SK-N-SH treated with all-trans-retinoic acid at 6 μM for 48 hours (cell line): ENCODE measurements at regions not wholly inside any gene's neighbourhood (a gene's known extent, or its start where the extent isn't known, plus 50 kb on each side); places are given as distances from the start of the nearest gene placed in this dataset.

ENCODE experiments used
- CREB5 ChIP-seq: fragments of 250-450 bp; sonication (Bioruptor Pico); IDR thresholded peaks from 2 replicates; pipeline ENCODE4 v1.5.1; 2020; ENCODE audit warnings: low read depth, mild to moderate bottlenecking, moderate library complexity
- OSR1 ChIP-seq: fragments of 250-450 bp; sonication (Bioruptor Pico); IDR thresholded peaks from 2 replicates; pipeline ENCODE4 v1.8.0; 2022; ENCODE audit warnings: moderate library complexity, mild to moderate bottlenecking, inconsistent platforms
- PATZ1 ChIP-seq: fragments of 250-450 bp; sonication (Bioruptor Pico); IDR thresholded peaks from 2 replicates; pipeline ENCODE4 v1.8.0; 2020; ENCODE audit warnings: mild to moderate bottlenecking, moderate library complexity, borderline replicate concordance
- PPARA ChIP-seq: fragments of 250-450 bp; sonication (Bioruptor Pico); IDR thresholded peaks from 2 replicates; pipeline ENCODE4 v1.5.0; 2020; ENCODE audit warnings: mild to moderate bottlenecking, borderline replicate concordance
- ZNF8 ChIP-seq: fragments of 450-650 bp; formaldehyde crosslinking; IDR thresholded peaks from 2 replicates; pipeline ENCODE4 v1.5.0; 2020; ENCODE audit warnings: mild to moderate bottlenecking, moderate library complexity

- no peak for TF ChIP-seq PATZ1 (CRISPR knock-in tag)
- no peak for TF ChIP-seq ZNF8 (CRISPR knock-in tag)
- no peak for TF ChIP-seq OSR1
- no peak for TF ChIP-seq CREB5 (CRISPR knock-in tag)
- TF ChIP-seq PPARA (CRISPR knock-in tag): no peak
Measured at GRCh38 chr4:111126340-111126739, 503.5 kb upstream of the PITX2 start.
